Activated naive CD4-positive, alpha-beta T cell treated with anti-CD3 and anti-CD28 coated beads, Interleukin-2, amount 50 U/mL, for 72 hours (primary cell): ENCODE measurements at regions not wholly inside any gene's neighbourhood (a gene's known extent, or its start where the extent isn't known, plus 50 kb on each side); places are given as distances from the start of the nearest gene placed in this dataset.
"Not testable (repeated sequence)": the region's sequence is repeated elsewhere in the genome, so short reads cannot be mapped to it uniquely, and the experiment has no call there.

Source experiments
- ATAC-seq, 2 donors: fragments of 150-1000 bp; cut with Tn5 transposase; 2 replicates each; pipeline ENCODE4 v1.10.0; 2021; ENCODE audit warnings: mild to moderate bottlenecking in 2 of 2, moderate library complexity in 2 of 2
- DNase-seq, 2 donors: peaks; one replicate each; pipeline ENCODE4 v3.0.0; 2021 to 2022; ENCODE audit warnings: low spot score in 2 of 2
- H3K27ac Mint-ChIP-seq, 2 donors: one replicate each; pipeline ENCODE4 v1.8.0; 2022; ENCODE audit warnings: mild to moderate bottlenecking in 2 of 2, mixed read lengths in 2 of 2
- H3K36me3 Mint-ChIP-seq, 2 donors: one replicate each; pipeline ENCODE4 v1.8.0; 2022; ENCODE audit warnings: mixed read lengths in 2 of 2
- H3K9me3 Mint-ChIP-seq, 2 donors: one replicate each; pipeline ENCODE4 v1.8.0; 2022; ENCODE audit warnings: mixed read lengths in 2 of 2

- Mint-ChIP-seq H3K36me3 (no peaks in the 10 kb centered on the region), H3K27ac (no peak overlapping the region), H3K9me3 (peaks cover 4 to 8% of the 10 kb centered on the region in 2 donors)
- DNase-seq (no peak), ATAC-seq (no peak)
These were observed 649.1 kb downstream of the TNS3 start for GRCh38 chr7:46932676-46933424.

DNA sequence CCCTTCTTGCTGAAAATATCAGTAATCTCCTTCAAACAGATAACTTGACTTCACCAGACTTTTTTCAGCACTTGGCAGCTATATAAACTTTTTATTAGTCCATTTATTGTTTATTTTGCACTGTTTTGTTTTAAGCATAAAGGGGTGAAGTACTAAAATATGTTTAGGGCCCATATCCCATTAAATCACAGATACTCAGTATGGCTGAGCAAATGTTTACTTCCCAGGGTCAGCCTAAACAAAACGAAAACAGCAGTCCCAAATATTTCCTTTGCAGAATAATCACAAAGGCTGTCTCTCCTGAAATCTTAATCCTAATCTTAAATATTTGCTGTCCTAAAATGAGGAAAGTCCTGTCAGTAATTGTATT lies 649.6 kb downstream of the TNS3 start:
- Mint-ChIP-seq H3K9me3 (peaks cover 4 to 6% of the 10 kb centered on the region in 2 donors), H3K27ac (no peak overlapping the region), H3K36me3 (no peaks in the 10 kb centered on the region)
- no peak for ATAC-seq
- no peak for DNase-seq

GRCh38 chr7:46930366-46930765 lies 651.5 kb downstream of the TNS3 start:
- Mint-ChIP-seq H3K36me3 (no peaks in the 10 kb centered on the region), H3K9me3 (peaks cover 0 to 4% of the 10 kb centered on the region in 2 donors)

DNA sequence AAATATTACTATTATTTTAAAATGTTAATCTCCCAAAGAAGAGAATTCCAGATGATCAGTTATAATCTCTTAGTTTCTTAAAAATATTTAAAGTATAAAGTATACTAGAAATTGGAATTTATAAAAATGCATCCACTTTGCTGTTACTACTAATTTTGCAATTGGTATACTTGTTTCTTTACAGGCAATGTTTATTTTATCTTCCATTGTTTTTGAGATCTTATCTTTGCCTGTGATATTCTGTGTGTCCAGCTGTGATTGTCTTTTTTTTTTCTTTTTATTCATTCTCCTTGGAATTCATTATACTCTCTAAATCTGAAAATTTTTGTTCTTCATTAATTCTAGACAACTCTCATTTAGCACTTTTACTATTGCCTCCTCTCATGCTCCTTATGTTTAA lies 652.6 kb downstream of the TNS3 start:
- Mint-ChIP-seq H3K9me3 (peaks cover 0 to 4% of the 10 kb centered on the region in 2 donors), H3K36me3 (no peaks in the 10 kb centered on the region), H3K27ac (no peak overlapping the region)
- ATAC-seq (no peak), DNase-seq (no peak)

More at GRCh38 chr7:46930366-46930765, 651.5 kb downstream of the TNS3 start:
- H3K27ac Mint-ChIP-seq = no peak overlapping the region
- DNase-seq (no peak), ATAC-seq (no peak)

DNA sequence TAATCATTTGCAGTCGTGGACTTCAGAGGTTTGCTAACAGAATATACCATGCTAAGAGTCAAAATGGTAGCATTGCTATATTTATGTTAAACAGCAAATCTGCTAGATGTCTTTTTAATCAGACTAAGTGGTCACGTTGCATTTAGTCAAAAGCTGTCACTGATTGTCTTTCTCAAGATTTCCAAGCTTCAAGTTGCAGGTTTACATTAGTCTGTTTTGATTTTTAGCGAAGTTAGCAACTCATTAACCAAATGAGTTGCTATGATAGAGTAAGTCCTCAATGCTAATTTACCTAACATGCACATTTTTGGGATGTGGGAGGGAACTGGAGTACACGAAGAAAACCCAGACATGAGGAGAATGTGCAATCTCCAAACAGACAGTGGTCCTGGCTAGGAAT lies 653.2 kb downstream of the TNS3 start:
- DNase-seq (no peak), ATAC-seq (no peak)
- Mint-ChIP-seq H3K27ac (no peak overlapping the region), H3K9me3 (peaks cover 0 to 4% of the 10 kb centered on the region in 2 donors), H3K36me3 (no peaks in the 10 kb centered on the region)

GRCh38 chr7:46927131-46927810 lies 654.6 kb downstream of the TNS3 start:
- H3K9me3 Mint-ChIP-seq = peaks cover 0 to 4% of the 10 kb centered on the region in 2 donors
- H3K27ac Mint-ChIP-seq = no peak overlapping the region
- ATAC-seq (no peak), DNase-seq (no peak)
- H3K36me3 Mint-ChIP-seq = no peaks in the 10 kb centered on the region

GRCh38 chr7:46916581-46916980 lies 665.3 kb downstream of the TNS3 start:
- Mint-ChIP-seq H3K36me3 (peaks cover 0 to 5% of the 10 kb centered on the region in 2 donors), H3K9me3 (peaks cover 4 to 6% of the 10 kb centered on the region in 2 donors), H3K27ac (no peak overlapping the region)
- no peak for DNase-seq
- no peak for ATAC-seq

- ATAC-seq = no peak
- H3K36me3 Mint-ChIP-seq = peaks cover 0 to 5% of the 10 kb centered on the region in 2 donors
- no peak for DNase-seq
- no peak overlapping the region for H3K27ac Mint-ChIP-seq
- H3K9me3 Mint-ChIP-seq = peaks cover 12 to 22% of the 10 kb centered on the region in 2 donors
These were observed 669.2 kb downstream of the TNS3 start for GRCh38 chr7:46912692-46913091.

DNA sequence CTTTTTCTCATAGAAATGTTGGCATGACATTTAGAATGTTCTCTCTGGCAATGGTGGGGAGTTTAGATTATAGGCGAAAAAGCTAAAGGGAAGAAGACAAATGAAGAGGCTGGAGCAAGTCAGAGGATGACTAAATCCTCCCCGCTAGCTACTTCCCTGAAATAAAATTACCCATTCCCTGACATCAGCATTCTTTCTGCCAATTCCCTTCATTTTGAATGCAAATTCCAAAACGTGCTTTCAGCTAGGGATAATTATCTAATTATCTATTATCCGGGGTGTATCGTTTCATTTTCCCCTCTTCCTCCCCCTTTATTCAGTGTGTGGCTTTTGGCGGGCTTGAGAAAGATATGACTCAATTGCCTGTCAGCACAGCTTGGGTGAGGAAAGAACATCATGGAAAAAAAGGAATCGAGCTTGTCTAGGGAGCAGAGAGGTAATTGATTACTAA lies 672.3 kb downstream of the TNS3 start:
- H3K36me3 Mint-ChIP-seq = no peaks in the 10 kb centered on the region
- peak overlapping the region in 1 of 2 donors; percentile 44 for H3K27ac Mint-ChIP-seq
- ATAC-seq (no peak), DNase-seq (no peak)
- peaks cover 18 to 20% of the 10 kb centered on the region in 2 donors for H3K9me3 Mint-ChIP-seq

GRCh38 chr7:46908770-46909169 lies 673.1 kb downstream of the TNS3 start:
- H3K27ac Mint-ChIP-seq = no peak overlapping the region
- ATAC-seq = no peak
- DNase-seq = no peak
- H3K36me3 Mint-ChIP-seq = no peaks in the 10 kb centered on the region
- peaks cover 18 to 19% of the 10 kb centered on the region in 2 donors for H3K9me3 Mint-ChIP-seq

DNA sequence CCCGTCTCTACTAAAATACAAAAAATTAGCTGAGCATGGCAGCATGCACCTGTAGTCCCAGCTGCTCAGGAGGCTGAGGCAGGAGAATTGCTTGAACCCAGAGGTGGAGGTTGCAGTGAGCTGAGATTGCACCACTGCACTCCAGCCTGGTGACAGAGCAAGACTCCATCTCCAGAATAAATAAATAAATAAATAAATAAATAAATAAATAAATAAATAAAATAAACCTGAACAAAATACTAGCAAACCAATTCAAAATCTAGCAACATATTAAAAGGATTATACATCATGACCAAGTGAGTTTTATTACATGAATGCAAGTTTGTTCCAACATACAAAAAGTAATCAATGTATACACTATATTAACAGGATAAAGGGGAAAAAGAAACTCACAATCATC lies 677.4 kb downstream of the TNS3 start:
- not testable (repeated sequence) for DNase-seq, H3K36me3 Mint-ChIP-seq, ATAC-seq, H3K27ac Mint-ChIP-seq
- peaks cover 20 to 26% of the 10 kb centered on the region in 2 donors for H3K9me3 Mint-ChIP-seq

DNA sequence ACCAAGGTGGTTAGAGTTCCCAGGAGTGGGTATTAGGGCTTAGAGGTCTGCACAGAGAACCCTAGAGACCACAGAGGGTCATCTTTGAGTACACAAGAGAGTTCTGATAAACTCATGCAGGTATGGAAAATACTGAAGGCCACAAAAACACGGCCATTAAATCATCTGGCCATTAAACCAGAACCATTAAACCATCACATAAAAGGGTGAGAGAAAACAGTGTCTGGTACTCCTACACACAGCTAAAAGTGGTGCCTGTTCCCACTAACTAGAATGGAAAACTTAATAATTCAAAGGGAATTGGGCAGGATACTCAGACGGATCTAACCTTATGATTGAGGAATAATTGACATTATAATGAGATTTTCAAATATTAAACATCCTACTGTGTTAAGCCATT lies 679.4 kb downstream of the TNS3 start:
- Mint-ChIP-seq H3K36me3 (peaks cover 0 to 4% of the 10 kb centered on the region in 2 donors), H3K9me3 (peaks cover 15 to 17% of the 10 kb centered on the region in 2 donors), H3K27ac (no peak overlapping the region)
- DNase-seq = no peak
- ATAC-seq = no peak

- Mint-ChIP-seq H3K27ac (no peak overlapping the region), H3K9me3 (peaks cover 13 to 18% of the 10 kb centered on the region in 2 donors), H3K36me3 (peaks cover 0 to 4% of the 10 kb centered on the region in 2 donors)
- DNase-seq (no peak), ATAC-seq (no peak)
These were observed 681.3 kb downstream of the TNS3 start for GRCh38 chr7:46900312-46901263.

- DNase-seq (no peak), ATAC-seq (no peak)
- peaks cover 19 to 24% of the 10 kb centered on the region in 2 donors for H3K9me3 Mint-ChIP-seq
- H3K27ac Mint-ChIP-seq = no peak overlapping the region
- peaks cover 0 to 4% of the 10 kb centered on the region in 2 donors for H3K36me3 Mint-ChIP-seq
These were observed 684.5 kb downstream of the TNS3 start for GRCh38 chr7:46897381-46897780.

- H3K9me3 Mint-ChIP-seq = peaks cover 14 to 22% of the 10 kb centered on the region in 2 donors
These were observed 695.1 kb downstream of the TNS3 start for GRCh38 chr7:46886669-46887374.

DNA sequence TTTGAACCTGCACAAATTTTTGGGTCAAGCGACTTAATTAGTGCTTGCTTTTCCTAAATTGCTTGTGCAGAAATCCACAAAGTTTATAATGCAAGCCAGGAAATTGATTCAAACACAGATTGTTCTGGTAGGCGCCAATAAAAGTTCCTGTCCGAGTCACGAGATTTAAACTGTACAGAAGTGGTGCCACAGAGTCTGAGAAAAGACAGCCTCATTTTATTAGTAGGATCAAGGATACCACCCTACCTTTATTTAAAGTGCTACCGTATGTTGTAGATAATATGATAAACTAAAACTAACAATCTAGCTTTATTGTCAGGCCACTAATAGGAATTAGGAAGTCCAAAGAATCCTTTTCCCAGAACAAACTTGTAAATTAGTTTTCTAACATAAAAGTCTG lies 696.7 kb downstream of the TNS3 start:
- ATAC-seq (no peak), DNase-seq (no peak)
- Mint-ChIP-seq H3K27ac (no peak overlapping the region), H3K9me3 (peaks cover 20% of the 10 kb centered on the region in 2 donors), H3K36me3 (peaks cover 0 to 6% of the 10 kb centered on the region in 2 donors)

More at GRCh38 chr7:46886669-46887374, 695.1 kb downstream of the TNS3 start:
- Mint-ChIP-seq H3K27ac (no peak overlapping the region), H3K36me3 (no peaks in the 10 kb centered on the region)
- DNase-seq = no peak
- no peak for ATAC-seq
